NOMO-1 (cell line): ENCODE measurements at regions not wholly inside any gene's neighbourhood (a gene's known extent, or its start where the extent isn't known, plus 50 kb on each side); places are given as distances from the start of the nearest gene placed in this dataset.
"Not testable (repeated sequence)": the region's sequence is repeated elsewhere in the genome, so short reads cannot be mapped to it uniquely, and the experiment has no call there.

Experiments used
- DNase-seq, 2 experiments: peaks; one replicate each; lab custom pipeline; 2025; ENCODE audit not compliant: unreplicated experiment in 2 of 2; lab: John Stamatoyannopoulos, UW

DNA sequence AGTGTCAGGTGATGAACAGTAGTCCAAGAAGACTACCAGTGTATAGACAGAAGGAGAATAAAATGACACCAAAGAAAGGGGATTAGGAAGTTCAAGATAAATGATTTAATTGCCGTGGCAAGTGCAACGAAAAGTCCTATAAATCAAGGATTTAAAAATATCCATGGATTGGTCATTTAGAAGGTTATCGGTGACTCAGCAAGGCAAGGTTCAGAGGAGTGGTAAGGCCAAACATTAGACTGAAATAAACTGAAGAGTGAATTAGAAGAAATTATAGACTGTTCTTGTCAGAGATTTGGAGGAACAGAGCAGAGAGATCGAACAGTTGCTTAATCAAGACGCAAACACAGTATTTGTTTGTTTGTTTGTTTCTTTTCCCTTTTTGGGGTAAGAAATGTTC, 211.9 kb upstream of the KCNMB2 start:
- DNase-seq, result no peak

DNA sequence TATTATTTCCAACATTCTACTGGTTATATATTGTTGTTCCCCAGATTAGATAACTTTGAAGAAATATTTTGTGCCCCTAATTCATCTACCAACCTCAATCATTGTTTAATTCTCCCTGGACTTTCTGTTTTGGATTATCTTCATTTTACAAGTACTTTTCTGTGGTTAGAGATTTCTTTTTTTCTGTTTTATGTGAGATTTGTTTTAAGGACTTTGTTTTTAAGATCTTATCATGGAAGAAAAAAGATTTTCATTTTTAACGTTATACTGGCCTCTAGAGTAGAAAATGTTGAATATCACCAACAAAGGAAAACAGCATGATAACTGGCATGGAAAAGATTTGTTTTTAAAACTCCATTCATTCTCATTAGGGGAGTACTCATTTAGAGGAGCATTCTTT, 210.9 kb upstream of the KCNMB2 start:
- DNase-seq, result peak in 1 of 2 experiments; percentile 11

DNA sequence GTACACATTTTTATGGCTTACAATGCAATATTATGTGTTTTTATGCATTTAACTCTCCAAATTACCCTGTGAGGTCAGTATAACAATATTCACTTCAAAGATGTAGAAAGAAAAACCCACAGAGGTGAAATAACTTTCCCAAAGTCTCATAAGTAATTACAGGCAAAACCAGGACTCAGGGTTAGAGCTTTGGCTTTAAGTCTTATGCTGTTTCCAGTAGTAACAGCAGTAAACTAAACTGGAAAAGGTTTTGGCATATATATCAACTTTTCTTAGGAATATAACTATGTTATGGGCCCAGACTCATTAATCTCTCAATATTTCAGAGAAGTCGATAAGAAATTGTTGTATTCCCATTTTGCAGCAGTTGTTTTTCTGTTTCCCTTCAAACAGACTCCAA, 206.3 kb upstream of the KCNMB2 start:
- DNase-seq, result no peak

DNA sequence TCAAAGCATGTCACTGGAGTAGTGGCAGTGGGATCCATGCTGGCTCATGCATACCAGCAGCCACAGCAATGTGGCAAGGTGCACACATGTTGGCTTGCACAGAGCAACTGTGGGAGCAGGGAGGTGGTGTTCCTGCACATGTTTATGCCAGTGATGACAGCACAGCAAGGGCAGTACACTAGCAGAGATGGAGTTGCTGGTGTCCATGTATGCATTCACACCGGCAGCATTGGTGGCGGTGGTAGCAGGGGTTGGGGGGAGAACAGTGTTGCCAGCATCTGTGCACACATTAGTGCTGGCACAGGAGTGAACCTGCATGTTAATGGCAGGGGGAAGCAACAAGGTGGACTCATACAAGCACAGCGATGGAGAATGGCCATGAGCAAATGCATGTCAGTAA, 202.0 kb upstream of the KCNMB2 start:
- no peak for DNase-seq

DNA sequence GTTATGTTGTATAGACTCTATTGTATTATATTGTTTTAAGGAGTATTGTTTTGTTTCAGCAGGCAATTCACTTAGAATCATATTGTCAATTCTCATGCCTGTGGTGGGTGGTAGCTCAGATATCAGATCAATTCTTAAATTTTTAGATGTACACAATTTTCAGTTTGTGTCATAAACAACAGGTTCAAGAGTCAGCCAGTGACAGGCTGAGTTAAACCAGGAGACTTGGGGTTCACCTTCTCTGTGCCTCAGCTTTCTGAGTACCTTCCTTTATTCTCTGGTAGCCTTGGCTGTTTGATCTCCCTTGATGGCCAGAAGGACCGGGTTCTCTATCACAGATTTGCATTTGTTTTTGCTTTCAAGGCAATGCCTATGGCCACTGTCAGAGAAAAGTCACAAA, 199.9 kb upstream of the KCNMB2 start:
- no peak for DNase-seq

DNA sequence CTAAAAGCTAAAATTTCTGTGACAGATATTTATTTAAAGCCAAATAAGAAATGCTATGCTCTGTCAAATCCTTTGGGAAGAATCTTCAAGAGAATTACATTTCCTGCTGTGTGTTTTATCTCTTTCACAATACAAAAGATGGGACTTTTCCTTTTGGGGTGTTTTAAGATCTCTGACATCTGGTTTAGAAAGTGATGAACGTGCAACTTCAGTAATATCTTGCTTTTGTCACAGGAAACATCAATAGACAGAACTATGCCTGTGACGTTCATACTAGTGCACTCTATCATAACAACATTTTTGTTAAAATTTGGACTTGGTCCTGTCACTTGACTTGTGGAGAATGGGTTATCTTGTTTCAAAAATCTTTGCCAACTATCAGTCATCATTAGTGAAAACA, 195.7 kb upstream of the KCNMB2 start:
- no peak for DNase-seq

DNA sequence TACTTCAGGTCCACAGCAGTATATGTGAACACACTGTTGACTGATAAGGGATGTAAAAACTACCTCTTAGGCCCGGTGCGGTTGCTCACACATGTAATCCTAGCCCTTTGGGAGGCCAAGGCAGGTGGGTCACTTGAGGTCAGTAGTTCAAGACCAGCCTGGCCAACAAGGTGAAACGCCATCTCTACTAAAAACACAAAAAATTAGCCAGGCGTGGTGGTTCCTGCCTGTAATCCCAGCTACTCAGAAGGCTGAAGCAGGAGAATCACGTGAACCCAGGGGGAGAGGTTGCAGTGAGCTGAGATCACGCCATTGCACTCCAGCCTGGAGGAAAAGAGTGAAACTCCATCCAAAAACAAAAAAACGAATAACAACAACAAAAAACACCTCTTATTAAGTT, 194.6 kb upstream of the KCNMB2 start:
- no peak for DNase-seq

DNA sequence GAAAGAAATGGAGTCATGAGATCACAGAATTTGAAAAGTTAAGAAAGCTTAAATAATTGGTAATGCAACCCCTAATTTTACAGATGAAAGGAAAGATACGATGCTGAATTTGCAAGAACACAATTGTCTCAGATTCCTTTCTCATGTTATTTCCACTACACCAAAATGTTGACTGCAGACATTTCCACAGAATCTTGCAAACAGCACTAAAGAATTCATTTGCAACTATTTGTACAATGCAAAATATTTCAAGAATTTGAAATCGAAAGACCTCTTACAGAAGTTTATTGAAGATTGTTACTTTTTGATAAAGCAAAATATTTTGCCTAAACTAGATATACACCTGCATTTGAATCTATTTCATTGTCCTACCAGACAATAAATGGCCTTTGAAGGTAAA, 194.1 kb upstream of the KCNMB2 start:
- DNase-seq, result no peak

DNA sequence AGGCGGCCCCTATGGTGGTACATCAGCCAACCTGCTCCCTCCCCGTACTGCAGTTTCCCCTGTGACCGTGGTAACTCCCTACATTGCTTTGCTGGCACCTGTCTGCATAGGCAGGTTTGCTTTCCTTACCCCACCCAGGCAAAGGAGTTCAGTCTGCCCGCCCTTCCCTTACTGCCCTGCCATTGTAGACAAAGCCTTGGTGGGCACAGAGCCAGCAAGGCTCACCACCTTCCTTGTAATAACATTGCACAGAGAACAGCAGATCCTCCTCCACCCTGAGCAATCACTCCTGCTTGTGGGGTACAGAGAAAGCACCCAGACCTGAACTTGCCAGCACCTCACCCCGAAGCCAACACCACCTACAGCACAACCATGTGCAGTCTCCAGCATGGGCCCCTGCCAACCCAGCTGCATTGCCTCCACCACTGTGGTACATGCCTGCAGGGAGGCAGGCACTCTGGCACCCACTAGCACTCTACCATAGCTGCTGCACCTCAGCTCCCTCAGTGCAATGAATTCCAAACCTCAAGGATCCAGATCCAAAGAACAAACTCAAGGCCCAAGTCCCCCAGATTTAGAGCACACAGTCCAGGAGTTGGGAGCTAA, 192.7 kb upstream of the KCNMB2 start:
- no peak for DNase-seq

DNA sequence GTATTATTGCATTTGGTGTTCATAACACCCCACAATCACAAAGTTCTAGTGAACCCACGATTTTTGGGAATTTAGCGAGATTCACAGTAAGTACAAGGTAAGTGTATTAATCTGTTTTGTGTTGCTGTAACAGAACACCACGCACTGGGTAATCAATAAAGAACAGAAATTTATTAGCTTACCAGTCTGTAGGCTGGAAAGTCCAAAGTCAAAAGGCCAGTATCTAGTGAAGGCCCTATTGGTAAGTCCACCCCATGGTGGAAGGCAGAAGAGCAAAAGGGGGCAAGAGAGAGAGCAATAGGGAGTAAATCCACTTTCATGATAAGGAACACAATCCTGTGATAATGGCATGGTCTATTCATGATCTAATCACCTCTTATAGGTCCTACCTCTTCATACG, 190.3 kb upstream of the KCNMB2 start:
- no peak for DNase-seq

DNA sequence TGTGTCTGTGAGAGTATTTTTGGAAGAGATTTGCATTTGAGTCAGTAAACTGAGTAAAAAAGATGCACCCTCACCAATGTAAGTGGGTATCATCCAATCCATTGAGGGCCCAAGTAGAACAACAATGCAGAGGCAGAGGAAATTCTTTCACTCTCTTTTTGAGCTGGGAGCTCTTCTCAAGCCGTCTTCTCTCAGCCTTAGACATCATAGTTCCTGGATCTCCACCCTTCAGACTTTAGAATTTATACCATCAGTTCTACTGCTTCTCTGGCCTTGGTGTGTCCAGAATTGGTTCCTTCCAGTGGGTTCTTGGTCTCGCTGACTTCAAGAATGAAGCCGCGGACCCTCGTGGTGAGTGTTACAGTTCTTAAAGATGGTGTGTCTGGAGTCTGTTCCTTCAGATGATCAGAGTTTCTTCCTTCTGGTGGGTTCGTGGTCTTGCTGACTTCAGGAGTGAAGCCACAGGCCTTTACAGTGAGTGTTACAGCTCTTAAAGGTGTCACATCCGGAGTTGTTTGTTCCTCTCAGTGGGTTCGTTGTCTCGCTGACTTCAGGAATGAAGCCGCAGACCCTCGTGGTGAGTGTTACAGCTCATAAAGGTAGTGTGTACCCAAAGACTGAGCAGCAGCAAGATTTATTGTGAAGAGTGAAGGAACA, 187.5 kb upstream of the KCNMB2 start:
- not testable (repeated sequence) for DNase-seq

DNA sequence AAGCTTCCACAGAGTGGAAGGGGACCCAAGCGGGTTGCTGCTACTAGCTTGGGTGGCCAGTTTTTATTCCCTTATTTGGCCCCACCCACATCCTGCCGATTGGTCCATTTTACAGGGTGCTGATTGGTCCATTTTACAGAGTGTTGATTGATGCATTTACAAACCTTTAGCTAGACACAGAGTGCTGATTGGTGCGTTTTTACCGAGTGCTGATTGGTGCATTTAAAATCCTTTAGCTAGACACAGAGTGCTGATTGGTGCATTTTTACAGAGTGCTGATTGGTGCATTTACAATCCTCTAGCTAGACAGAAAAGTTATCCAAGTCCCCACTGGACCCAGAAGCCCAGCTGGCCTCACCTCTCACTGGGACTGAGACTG, 187.0 kb upstream of the KCNMB2 start:
- not testable (repeated sequence) for DNase-seq

DNA sequence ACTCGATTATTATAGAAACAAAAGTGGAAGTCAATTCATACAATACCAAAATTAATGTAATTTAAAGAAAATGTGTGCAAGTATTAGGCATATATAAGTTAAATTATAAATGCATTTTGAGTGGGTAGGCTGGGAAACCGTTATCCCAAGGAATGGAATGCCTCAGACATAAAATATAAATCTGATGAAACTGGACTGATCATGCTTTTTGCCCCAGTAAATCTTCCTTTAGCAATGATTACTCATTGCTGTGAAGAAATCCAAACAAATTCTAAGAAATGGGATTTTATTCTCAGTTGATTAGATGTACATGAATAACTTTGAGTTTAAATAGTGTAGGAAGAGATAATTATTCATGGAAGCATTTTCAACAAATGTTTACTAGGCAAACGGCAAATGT, 185.5 kb upstream of the KCNMB2 start:
- DNase-seq, result no peak

DNA sequence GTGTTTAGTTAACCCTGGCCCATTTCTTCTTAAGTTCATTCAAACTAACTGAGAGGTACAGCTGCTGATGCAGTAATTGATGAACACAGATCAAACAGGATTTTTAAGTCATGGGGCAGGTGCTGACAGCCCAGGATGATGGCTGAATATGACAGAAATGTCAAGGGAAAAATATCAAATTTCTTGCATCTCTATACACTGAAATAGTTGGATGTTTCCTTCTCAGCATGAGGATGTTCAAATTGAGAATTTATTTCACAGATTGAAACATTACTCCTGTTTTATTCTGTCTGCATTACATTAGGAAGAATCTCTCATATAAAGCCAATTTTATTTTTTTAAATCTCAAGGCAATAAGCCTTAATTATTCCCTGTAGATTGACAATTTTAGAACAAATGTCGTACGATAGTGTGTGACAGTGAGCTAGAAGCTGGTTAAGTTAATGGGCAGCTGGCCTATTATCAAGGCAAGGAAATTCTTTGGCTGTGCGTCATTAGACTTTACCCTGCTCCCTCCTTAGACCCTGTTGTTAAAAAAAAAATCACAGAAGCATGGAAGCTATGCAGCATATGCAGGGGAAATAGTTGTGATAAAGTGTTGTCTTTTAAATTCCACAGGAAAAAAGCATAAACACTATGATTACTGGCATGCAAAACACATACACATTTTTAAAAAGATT, 183.8 kb upstream of the KCNMB2 start:
- DNase-seq, result no peak

DNA sequence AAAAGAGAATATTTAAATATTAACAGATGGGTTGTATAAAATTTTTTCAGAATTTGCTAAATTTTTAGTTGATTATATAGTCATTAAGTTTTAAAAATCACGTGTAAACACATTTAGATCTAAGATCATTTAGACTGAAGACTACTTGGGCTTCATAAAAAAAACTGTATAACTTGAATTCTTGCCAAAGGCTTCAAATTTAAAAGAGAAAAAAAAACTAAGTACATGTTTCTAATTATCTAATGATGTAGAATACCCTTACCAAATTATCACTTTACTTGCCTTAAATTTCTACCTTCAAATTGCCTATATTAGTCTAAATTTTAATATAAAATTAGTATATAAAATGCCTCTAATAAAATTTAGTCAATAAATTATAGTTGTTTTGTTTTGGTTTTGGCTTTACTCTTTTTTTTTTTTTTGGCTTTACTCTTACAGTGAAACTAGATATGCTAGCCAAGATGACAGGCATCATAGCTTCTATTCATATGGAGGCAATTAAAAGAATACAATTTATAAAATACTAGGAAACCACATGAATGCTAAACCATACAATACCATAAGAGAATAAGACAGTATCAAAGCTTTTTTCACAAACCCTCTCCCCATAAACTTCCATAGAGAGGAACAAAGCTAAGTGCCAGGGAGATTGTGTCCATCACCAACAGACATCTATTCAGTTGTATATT, 183.1 kb upstream of the KCNMB2 start:
- no peak for DNase-seq

DNA sequence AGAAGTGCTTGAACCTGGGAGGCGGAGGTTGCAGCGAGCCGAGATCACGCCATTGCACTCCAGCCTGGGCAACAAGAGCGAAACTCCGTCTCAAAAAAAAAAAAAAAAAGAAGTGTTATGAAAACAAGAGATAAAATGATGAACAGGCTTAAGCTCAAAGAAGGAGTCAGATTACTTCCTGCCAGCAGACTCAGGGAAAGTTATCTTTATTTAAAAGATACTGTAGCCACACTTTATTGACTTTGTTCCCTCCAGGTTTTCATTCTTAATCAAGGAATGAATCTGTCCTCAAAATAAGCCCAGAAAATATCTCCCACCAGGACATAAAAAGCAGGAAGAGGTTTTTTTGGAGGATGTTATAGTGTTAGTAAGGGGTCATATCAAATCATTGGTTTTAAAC, 176.5 kb upstream of the KCNMB2 start:
- DNase-seq, result no peak

DNA sequence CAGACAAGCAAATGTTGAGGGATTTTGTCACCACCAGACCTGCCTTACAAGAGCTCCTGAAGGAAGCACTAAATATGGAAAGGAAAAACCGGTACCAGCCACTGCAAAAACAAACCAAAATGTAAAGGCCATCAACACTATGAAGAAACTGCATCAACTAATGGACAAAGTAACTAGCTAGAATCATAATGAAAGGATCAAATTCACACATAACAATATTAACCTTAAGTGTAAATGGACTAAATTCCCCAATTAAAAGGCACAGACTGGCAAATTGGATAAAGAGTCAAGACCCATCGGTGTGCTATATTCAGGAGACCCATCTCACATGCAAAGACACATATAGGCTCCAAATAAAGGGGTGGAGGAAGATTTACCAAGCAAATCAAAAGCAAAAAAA, 173.2 kb upstream of the KCNMB2 start:
- not testable (repeated sequence) for DNase-seq

DNA sequence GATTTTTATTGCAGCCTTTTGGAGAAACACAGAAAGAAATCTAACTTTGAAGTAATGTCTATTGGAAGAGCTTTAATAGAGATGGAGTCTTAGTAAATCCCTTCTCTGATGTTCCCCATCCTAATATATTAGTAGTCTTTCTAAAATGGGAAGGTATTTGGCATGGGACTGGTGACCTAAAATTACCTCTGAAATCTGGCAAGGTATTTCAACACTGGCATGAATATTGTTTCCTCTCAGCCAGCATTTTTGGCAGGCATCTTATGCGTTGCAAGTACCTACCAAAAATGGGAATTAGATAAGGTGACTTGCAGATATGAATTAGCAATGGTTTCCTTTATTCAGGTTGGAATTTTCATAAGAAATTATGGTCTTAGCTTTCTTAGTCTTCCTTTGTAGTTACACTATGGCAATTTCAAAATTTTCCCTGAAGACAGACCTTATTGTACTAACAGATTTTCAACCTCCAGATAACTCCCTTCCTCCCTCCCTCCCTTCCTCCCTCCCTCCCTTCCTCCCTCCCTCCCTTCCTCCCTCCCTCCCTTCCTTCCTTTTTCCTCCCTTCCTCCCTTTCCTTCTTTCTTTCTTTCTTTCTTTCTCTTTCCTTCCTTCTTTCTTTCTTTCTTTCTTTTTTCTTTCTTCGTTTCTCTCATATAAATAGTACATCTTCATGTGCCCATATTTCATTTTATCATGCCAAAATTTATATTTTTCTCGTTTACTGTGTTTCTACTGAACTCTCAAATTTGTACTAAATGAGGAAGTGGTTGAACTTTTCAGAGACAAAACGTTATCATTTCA, 168.2 kb upstream of the KCNMB2 start:
- DNase-seq, result no peak

DNA sequence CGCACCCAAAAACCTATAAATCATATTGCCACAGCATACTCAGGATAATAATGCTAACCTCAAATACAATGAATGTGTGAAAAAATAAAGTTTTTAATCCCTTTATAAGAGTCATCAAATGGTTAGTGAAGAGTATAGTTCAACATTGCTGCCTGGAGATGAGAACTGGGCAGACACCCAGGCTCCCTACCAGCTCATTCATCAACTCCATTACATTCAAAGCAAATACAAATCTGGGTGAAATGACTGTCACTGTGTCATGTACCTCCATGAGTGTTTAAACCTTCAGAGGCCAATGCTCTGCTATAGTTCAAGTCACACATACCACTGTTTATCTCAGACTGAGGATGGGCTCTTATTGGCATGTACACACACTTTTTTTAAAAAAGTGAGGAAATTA, 167.2 kb upstream of the KCNMB2 start:
- DNase-seq, result no peak

DNA sequence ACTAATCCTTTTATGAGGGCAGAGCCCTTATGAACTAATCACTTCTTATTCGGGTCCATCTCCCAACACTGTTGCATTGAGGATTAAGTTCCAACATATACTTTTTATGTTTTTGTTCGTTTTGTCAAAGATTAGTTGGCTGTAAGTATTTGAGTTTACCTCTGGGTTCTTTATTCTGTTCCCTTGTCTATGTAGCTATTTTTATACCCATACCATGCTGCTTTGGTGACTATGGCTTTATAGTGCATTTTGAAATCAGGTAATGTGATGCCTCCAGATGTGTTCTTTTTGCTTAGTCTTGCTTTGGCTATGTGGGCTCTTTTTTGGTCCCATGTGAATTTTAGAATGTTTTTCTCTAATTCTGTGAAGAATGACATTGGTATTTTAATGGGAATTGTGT, 166.4 kb upstream of the KCNMB2 start:
- no peak for DNase-seq

DNA sequence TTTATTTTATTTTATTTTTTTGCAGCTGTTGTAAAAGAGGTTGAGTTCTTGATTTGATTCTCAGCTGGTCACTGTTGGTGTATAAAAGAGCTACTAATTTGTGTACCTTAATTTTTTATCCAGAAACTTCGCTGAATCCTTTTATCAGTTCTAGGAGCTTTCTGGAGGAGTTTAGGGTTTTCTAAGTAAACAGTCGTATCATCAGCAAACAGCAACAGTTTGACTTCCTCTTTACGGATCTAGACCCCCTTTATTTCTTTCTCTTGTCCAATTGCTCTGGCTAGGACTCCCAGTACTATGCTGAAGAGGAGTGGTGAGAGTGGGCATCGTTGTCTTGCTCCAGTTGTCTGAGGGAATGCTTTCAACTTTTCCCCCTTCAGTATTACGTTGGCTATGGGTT, 165.8 kb upstream of the KCNMB2 start:
- no peak for DNase-seq
